Suprapubic skin (tissue), 4 donors: ENCODE measurements at regions not wholly inside any gene's neighbourhood (a gene's known extent, or its start where the extent isn't known, plus 50 kb on each side); places are given as distances from the start of the nearest gene placed in this dataset.

Experiments used
- EP300 ChIP-seq: sonication (generic); formaldehyde crosslinking; IDR thresholded peaks from one replicate; pipeline ENCODE4 v1.6.1; 2017; ENCODE audit warnings: antibody characterized with exemption
- POLR2A ChIP-seq, 2 donors: fragments of 450-650 bp; IDR thresholded peaks; one replicate each; pipeline ENCODE4 v1.6.1; 2017; ENCODE audit warnings: antibody characterized with exemption in 2 of 2, mild to moderate bottlenecking in 2 of 2, moderate library complexity in 2 of 2
- POLR2AphosphoS5 ChIP-seq, 3 donors: sonication (generic); formaldehyde crosslinking; IDR thresholded peaks; one replicate each; pipeline ENCODE4 v1.6.1; 2017; ENCODE audit warnings: antibody characterized with exemption in 3 of 3
- TF ChIP-seq, protein P1 (sequence below), 2 donors: fragments of 200-600 bp in 1 of 2; fragments of 450-650 bp in 1 of 2; sonication (generic) in 1 of 2; IDR thresholded peaks; one replicate each; pipeline ENCODE4 v1.5.1; 2016 to 2019; ENCODE audit warnings: antibody characterized with exemption in 2 of 2, mild to moderate bottlenecking in 1 of 2, moderate library complexity in 1 of 2

DNA sequence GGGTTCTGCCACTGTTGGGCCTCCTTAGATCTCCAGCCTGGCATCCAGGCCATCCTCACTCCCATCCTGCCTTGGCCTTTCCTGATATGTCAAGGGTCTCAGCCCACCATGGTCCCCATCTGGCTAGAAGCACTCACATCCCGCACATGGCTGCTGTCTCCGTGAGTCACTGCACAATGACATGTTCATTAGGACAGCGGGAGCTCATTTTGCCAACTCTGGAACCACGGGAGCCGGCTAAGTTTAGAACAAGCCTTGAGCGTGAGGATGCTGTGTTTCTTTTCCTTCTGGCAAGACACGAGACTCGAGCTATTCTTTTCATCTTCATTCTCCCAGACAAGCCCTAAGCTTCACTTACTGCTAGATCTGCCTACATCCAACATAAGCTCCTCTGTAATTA is 65.7 kb upstream of the KSR1 start:
- no peak for TF ChIP-seq POLR2A (IDR thresholded peaks at IDR 0.05)
- no peak for TF ChIP-seq EP300
- TF ChIP-seq, protein P1, sequence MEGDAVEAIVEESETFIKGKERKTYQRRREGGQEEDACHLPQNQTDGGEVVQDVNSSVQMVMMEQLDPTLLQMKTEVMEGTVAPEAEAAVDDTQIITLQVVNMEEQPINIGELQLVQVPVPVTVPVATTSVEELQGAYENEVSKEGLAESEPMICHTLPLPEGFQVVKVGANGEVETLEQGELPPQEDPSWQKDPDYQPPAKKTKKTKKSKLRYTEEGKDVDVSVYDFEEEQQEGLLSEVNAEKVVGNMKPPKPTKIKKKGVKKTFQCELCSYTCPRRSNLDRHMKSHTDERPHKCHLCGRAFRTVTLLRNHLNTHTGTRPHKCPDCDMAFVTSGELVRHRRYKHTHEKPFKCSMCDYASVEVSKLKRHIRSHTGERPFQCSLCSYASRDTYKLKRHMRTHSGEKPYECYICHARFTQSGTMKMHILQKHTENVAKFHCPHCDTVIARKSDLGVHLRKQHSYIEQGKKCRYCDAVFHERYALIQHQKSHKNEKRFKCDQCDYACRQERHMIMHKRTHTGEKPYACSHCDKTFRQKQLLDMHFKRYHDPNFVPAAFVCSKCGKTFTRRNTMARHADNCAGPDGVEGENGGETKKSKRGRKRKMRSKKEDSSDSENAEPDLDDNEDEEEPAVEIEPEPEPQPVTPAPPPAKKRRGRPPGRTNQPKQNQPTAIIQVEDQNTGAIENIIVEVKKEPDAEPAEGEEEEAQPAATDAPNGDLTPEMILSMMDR (IDR thresholded peaks at IDR 0.05): no peak
- TF ChIP-seq POLR2AphosphoS5 (IDR thresholded peaks at IDR 0.05): no peak
